Hindlimb muscle (tissue), 1 donor: ENCODE measurements at regions not wholly inside any gene's neighbourhood (a gene's known extent, or its start where the extent isn't known, plus 50 kb on each side); places are given as distances from the start of the nearest gene placed in this dataset.
"Not testable (repeated sequence)": the region's sequence is repeated elsewhere in the genome, so short reads cannot be mapped to it uniquely, and the experiment has no call there.

Experiments used
- DNase-seq: peaks from one replicate; pipeline ENCODE4 v3.0.0-alpha.2; 2013

- DNase-seq = no peak
Observed at GRCh38 chr2:43010438-43011157, 215.8 kb downstream of the ZFP36L2 start.

- no peak for DNase-seq
Observed at GRCh38 chr2:43009448-43009847, 217.0 kb downstream of the ZFP36L2 start.

- DNase-seq = no peak
Observed at GRCh38 chr2:43008388-43008787, 216.0 kb upstream of the HAAO start.

DNA sequence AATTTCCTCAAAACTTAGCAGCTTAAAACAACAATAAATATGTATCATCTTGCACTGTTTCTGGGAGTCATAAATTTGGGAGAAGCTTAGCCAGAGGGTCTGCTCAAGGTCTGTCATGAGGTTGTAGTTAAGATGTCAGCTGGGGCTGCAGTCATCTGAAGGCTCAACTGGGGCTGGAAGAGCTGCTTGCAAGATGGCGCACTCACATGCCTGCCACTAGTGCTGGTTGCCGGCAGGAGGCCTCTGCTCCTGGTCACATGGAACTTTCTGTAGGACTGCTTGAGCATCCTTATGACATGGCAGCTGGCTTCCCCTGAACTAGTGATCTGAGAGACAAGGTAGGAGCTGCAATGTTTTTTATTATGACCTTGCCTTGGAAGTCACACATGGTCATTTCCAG, 215.5 kb upstream of the HAAO start:
- DNase-seq = no peak

GRCh38 chr2:43006834-43007543, 214.6 kb upstream of the HAAO start:
- no peak for DNase-seq

DNA sequence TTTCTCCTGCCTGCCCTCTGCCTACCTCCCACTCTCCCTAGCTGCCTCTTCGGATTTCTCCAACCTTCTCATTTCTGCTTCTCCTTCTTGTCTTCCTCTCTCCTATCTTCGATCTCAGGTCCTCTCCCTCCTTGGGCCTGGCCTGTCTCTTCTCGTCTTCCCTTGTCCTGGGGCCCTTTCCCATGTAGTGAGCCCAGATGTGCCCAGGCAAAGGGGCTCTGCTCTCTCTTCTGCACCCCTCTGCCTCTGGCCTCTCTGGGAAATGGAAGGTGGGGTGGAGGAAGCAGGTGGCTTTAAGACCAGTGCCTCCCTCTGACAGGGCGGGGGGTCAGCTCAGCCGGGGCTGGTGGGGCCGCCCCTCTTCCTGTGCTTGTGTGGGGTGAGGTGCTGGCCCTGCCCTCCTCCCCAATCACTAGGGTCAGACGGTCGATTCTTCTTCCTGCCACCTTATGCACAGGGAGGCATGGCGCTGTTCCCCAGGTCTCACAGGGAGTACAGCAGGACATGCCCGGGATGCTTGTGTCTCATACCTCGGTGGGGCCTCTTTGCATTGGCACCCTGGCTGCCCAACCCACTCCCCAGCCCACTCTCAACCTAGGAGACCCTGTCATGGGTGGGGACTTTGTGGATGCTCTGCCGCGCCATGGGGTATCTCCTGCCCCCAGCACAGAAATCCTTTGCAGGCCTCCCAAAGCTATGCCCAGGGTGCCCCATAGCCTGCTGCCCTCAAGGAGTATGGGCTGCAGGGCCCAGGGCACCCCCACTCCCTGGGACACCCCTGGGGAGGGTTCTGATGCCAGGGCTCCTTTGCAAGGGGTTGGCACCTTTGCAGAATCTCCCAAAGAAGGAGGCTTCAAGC, 213.8 kb upstream of the HAAO start:
- DNase-seq = no peak

- no peak for DNase-seq
Observed at GRCh38 chr2:43005245-43005974, 213.0 kb upstream of the HAAO start.

DNA sequence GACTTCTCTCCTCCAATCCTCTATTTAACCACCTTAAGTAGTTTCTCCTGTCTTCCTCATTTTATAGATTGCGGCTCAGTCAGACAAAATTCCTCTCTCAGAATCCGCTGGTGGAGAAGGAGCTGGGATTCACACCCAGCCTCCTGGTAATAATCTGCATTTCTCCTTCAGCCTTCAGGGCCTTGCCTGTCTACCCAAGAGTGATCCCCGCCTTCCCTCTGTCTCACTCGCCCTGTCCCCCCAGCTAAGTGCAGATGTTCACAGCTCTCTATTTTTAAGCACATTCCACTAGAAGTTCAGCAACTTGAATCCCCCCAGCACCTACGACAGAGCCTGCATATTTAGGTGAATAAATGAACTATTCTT, 212.5 kb upstream of the HAAO start:
- DNase-seq = no peak

- not testable (repeated sequence) for DNase-seq
Observed at GRCh38 chr2:43004126-43004865, 211.9 kb upstream of the HAAO start.

GRCh38 chr2:43003702-43004101, 211.3 kb upstream of the HAAO start:
- no peak for DNase-seq

GRCh38 chr2:43001787-43002468, 209.5 kb upstream of the HAAO start:
- no peak for DNase-seq

- no peak for DNase-seq
Observed at GRCh38 chr2:43001055-43001378, 208.6 kb upstream of the HAAO start.

- no peak for DNase-seq
Observed at GRCh38 chr2:43000242-43001054, 208.1 kb upstream of the HAAO start.

DNA sequence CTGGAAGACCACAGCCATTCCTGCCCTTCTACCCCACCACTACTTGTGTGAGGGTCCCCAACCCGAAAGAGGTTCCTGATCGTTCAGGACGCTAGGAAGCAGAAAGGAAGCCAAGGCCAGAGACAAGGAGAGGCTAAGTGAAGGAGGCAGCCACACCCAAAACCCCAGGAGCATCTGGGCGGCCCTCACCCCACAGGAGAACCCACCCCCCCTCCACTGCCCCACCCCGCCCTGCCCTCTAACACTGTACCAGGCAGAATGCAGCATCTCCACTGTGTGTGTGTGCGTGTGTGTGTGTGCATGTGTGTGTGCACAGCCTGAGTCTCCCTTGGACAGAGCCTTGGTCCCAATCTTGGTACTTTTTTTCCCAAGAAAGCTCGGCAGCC, 207.5 kb upstream of the HAAO start:
- no peak for DNase-seq

DNA sequence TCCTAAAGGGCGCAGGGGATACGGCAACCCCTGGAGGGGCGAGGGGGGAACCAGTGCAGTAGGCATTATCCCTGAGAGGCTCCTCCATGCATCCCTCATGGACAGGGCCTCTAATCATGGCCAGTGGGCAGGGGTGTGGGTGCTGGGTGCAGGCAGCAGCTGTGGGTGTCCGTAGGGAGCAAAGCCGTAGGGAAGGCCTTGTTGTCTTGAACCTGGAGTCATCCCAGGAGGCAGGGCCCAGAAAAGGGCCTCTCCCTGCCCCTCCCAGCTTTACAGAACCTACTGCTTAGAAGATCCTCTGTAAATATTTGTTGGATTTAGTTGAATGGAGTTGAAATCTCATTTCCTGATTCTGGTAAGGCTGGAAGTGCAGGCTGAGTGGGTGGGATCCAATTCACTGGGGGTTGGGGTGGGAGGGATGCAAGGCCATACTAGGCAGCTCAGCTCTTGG, 207.0 kb upstream of the HAAO start:
- DNase-seq = no peak

DNA sequence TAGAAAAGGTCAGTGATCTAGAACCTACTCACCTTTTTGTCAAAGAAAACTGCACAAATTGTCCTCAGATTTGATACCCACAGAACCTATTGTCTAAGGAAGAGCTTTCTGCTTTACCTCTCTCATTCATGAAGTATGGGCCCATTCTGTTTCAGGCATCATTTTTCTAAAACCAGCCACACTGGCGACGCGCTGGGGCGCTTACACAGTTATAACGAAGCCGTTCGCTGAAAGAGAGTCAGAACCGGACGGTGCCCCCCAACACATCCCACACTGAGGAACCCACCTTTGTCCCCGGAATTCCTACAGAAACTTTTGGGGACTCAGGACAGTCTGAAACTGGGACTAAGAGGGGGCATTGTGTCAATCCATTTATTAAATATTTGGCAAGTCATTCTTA, 206.3 kb upstream of the HAAO start:
- no peak for DNase-seq

DNA sequence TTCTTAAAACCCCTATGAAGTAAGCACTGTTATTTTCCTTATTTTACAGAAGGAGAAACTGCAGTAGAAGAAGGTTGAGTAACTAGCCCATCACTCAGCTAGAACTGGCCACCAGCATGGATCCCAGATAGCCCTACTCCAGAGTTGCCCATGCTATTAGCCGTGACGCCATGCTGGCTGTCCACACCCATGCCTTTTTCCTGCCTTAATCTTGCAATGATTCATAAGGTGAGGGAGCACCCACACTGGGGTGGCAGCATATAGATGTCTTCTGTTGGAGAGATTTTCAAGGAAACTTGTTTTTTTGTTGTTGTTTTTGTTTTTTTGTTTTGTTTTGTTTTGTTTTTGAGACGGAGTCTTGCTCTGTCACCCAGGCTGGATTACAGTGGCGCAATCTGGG, 204.1 kb upstream of the HAAO start:
- DNase-seq = no peak

- no peak for DNase-seq
Observed at GRCh38 chr2:42995752-42996422, 203.5 kb upstream of the HAAO start.

- DNase-seq = not testable (repeated sequence)
Observed at GRCh38 chr2:42989283-42990081, 197.1 kb upstream of the HAAO start.
